LHCN-M2 (cell line): ENCODE measurements at regions not wholly inside any gene's neighbourhood (a gene's known extent, or its start where the extent isn't known, plus 50 kb on each side); places are given as distances from the start of the nearest gene placed in this dataset.
A peak's percentile ranks its signal among the peaks of the same experiment; 100 is the strongest.
"Not testable (repeated sequence)": the region's sequence is repeated elsewhere in the genome, so short reads cannot be mapped to it uniquely, and the experiment has no call there.

ENCODE experiments used
- DNase-seq: peaks from one replicate; pipeline ENCODE4 v3.0.0-alpha.2; 2012; ENCODE audit warnings: low read depth

DNA sequence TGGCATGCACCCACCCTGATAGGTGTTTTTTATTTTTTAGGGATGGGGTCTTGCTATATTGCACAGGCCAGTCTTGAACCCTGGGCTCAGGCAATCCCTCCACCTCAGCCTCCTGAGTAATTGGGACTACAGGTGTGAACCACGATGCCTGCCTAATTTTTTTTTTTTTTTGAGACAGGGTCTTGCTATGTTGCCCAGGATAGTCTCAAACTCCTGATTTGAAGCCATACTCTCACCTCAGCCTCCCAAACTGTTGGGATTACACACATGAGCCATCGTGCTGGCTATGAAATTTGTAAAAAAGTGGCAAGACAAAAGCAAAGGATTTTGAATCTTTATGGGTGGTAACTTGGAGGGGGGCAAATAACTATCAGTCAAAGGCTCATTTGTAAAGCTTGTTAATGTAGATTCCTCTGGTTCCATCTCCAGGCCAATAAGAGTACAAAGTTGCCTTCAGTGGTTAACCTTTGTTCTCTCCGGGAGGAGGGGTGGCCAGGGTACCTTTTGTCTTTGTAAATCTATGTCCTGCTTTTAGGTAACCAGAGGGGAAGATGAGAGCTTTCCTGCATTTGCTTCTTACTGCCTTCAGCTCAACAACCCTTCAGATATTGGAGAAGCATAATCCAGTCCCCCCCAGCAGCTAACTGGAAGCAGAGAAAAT lies 372.0 kb upstream of the JARID2 start:
- no peak for DNase-seq

- no peak for DNase-seq
These were observed 370.8 kb upstream of the JARID2 start for GRCh38 chr6:14874975-14875480.

DNA sequence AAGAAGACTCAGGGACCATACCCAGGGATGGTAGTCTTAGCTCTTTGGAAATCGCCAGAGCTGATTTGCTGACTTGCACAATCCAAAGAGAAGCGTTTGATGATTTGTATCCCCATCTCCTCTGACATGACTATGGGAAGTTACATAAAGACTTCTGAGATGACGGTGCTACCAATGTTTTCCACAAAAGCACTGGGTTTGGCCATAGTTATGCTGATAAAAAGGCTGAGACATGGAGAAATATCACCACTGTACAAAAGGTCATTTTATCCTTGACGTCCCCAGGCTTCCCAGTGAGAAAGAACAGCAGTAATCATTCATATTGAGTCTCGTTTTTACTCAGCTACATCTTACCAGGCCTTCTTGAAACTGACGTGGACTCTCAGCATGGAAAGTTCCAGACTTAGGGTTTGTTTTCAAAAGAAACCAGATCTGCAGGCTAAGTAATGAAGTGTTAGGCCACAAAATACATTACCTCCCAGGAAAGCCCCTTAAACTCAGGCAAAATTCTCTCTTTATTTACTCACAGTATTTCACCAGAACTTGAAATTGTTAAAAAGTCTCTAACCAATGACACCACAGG lies 370.3 kb upstream of the JARID2 start:
- no peak for DNase-seq

GRCh38 chr6:14876778-14877613 lies 368.9 kb upstream of the JARID2 start:
- peak; percentile 79 for DNase-seq

DNA sequence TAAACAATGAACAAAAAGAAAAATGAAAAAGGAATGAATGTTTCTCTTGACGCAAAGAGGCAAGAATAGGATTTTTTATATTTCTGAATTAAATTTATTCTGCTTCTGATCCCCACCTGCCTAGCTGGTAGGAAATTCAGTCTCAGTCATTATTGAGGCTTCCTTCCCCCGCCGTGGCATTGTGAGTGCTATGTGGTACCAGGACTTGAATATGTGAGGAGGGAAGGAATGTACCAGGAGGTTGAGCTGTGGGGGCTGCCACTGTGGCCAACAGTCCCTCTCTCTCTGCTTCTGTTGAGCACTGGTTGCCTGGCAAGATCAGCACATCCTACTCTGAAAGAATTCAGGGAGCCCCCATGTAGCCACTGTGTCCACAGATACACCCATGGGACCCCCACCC lies 368.1 kb upstream of the JARID2 start:
- no peak for DNase-seq

DNA sequence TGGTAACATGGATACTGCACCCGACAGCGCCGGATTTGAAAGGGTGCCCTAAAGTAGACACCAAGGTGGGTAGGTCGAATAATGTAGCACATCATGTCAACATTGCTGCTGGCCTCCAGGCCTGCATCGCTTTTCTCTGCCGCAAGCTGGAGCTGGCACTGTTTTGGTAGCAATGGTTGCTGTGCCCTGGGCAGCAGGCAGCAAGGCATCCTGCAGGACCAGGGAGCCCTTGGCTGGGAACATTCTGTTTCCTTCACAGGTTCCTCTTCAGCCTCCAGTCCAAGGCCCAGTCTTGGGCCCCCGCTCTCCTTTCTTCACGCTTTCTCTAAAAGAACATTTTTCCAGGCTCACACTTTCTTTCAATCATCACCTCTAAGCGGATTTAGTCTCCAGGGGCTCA lies 365.8 kb upstream of the JARID2 start:
- DNase-seq: no peak

DNA sequence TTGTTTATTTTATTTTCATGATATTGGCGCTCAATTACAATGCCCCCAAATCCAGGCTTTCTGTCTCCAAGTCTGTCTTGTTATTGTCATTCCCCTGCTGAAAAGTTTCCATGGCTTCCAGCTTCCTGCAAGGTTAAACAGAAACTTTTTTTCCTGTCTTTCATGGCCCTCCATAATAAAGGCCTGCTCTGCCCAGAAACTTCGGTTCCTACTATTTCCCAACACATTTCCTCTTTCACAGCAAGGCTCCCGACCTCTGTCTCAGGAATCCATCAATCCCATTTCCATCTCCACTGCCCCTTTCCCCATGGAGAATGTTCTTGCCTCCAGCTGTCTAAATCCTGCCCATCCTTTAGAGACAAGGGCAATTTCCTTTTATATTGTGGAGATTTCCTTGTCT lies 365.2 kb upstream of the JARID2 start:
- DNase-seq: no peak

GRCh38 chr6:14881398-14881797 lies 364.5 kb upstream of the JARID2 start:
- DNase-seq: peak; percentile 78

GRCh38 chr6:14882394-14883026 lies 363.4 kb upstream of the JARID2 start:
- DNase-seq: peak; percentile 79

- peak; percentile 61 for DNase-seq
These were observed 361.9 kb upstream of the JARID2 start for GRCh38 chr6:14883921-14884320.

GRCh38 chr6:14885498-14885897 lies 360.4 kb upstream of the JARID2 start:
- no peak for DNase-seq

GRCh38 chr6:14887181-14887580 lies 358.7 kb upstream of the JARID2 start:
- no peak for DNase-seq

DNA sequence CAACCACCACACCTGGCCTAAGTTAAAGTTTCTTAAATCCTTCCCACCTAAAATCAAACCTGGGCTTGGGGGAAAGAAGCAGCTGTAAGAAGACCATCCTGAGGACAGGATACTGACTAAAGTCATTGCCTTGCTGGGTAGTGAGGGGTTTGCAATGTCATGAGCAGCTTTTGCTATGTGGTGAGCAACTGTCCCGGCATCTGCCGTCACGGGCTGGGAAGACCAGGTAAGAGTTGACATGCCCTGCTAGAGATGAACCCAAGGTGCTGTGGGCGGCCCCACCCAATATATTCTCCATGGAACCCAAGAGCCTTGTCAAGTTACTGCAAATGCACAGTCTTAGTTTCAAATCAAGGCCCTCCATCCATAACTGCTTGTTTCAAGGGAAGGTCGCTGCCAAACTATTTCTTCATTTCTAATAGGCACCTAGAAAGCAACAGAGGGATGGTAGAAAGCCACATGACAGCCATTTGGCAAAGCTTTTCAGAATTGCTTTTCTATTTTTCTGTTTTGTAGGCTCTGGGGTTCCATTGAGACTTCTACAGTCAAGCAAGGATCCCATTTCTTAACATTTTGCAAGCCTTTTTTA lies 357.8 kb upstream of the JARID2 start:
- DNase-seq: no peak

DNA sequence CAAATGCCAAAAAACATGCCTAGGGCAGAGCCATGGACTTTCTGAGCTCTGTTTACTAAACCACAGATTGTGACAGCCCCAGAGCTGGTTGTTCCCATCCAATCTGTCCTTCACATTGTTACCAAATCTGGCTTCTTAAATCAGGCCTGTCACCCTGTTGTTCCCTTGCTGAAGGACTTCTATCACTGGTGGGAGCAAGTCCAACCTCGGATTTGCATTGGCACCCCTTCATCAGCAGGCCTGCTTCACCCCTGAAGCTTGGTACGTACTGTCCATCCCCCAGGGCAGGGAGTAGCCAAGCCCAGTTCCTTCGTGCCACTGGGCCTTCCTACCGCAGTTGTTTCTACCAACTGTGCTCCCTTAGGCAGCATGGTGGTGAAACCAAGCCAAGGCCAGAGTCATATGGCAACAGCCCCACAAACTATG lies 357.3 kb upstream of the JARID2 start:
- DNase-seq: no peak

- no peak for DNase-seq
These were observed 356.7 kb upstream of the JARID2 start for GRCh38 chr6:14889188-14889587.

DNA sequence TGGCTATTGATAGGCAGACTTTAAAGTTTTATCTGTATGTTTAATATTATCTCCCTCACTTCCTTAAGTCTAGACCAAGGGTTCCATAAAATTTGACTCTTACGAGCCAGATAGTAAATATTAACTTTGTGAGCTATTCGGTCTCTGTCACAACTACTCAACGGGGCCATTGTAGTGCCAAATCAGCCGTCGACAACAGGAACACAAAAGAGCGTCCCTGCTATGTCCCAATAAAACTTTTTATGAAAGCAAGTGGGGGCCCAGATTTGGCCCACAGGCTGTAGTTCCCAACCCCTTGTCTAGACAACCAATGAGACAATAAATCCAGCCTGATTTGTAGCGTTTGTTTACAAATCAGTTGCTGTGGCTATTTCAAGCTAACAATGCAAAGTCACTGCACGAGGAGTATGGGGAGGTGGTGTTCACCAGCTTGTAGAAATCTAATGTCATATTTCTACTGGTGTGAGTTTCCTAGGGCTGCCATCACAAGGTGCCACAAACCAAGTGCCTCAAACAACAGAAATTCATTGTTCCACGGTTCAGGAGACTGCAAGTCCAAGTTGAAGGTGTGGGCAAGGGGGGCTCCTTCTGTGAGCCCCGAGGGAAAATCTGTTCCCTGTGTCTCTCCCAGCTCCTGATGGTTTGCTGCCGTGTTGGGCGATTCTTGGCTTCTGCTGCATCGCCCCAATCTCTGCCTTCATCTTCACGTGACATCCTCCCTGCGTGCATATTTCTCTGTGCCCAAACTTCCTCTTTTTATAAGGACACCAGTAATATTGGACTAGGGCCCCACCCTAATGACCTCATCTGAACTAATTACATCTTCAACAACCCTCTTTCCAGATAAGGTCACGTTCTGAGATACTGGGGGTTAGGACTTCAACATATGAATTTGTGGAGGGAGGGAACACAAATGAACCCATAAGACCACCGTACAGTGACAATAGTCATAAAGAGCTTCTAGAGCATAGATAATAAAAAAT lies 356.0 kb upstream of the JARID2 start:
- DNase-seq: no peak

GRCh38 chr6:14891820-14892375 lies 354.0 kb upstream of the JARID2 start:
- DNase-seq: not testable (repeated sequence)

DNA sequence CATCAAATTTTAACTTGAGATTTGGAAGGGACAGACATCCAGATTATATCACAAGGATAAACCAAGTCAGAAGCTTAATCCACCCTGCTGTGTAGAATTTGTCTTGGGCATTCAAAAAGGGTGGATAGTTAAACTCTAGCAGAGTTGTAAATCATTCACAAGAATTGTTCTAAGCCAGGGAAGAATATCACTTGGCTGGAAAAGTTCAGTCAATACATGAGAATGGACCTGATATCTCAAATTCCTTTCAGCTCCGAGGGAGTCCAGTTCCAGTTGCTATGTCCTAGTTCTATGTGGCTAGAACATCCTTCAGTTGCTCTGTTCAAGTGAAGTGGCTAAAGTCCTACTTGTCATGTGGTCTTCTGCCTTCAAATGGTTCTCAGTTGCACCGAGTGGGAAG lies 351.8 kb upstream of the JARID2 start:
- no peak for DNase-seq

DNA sequence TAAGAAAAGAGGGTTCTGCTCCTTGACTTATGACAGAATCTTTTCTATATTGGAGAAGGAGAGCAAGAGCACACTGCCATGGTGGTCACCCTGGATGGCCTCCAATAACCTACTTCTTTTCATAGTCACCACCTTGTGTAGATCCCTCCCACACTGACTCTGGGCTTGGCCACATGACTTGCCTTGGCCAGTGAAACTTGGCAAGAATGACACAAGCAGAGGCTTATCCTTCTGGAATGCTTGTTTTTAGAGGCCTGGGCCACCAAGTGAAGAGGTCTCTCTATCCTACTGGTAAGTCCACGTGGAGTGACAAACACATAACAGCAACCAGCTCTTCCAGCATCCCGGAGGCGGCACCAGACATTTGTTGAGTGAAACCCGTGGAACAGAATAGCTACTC lies 349.4 kb upstream of the JARID2 start:
- no peak for DNase-seq

GRCh38 chr6:14897831-14898230 lies 348.0 kb upstream of the JARID2 start:
- DNase-seq: no peak
